GM13976 (cell line): ENCODE measurements at regions not wholly inside any gene's neighbourhood (a gene's known extent, or its start where the extent isn't known, plus 50 kb on each side); places are given as distances from the start of the nearest gene placed in this dataset.

Experiments used
- DNase-seq: peaks from one replicate; pipeline ENCODE4 v3.0.0; 2012; ENCODE audit warnings: low spot score
- in situ Hi-C: fragments of 300-500 bp; cut with MboI; formaldehyde crosslinking; loops from one replicate; pipeline ENCODE4 v1.12.0; 2022; ENCODE audit warnings: low sequenced_read_pairs, mixed read lengths, inconsistent platforms; ENCODE audit not compliant: unreplicated experiment
- TF ChIP-seq, protein P1 (sequence below): IDR thresholded peaks from 2 replicates; pipeline ENCODE4 v1.5.1; 2012; ENCODE audit warnings: borderline replicate concordance, mild to moderate bottlenecking; ENCODE audit not compliant: insufficient read depth; ENCODE audit errors: extremely low read depth, missing control alignments, control extremely low read depth

DNA sequence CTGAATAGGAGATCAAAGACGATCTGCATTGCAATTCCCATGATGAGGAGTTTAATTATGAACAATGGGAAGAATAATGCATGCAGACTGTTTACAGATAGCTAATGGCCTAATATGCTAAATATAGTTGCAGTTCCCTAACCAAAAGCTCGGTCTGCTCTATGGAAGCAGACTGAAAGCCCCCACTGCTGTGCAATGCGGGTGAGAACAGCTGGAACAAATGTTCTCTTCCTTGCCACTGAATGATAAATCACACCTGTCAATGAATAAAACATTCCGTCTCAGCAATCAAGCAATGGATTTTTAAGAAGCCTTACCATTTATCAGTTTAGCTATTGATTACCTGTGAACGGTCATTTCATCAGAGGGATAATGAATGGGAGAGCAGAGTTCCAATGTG, 704.5 kb upstream of the RAB6C start:
- in situ Hi-C loops, result no loop called here
- TF ChIP-seq, protein P1, sequence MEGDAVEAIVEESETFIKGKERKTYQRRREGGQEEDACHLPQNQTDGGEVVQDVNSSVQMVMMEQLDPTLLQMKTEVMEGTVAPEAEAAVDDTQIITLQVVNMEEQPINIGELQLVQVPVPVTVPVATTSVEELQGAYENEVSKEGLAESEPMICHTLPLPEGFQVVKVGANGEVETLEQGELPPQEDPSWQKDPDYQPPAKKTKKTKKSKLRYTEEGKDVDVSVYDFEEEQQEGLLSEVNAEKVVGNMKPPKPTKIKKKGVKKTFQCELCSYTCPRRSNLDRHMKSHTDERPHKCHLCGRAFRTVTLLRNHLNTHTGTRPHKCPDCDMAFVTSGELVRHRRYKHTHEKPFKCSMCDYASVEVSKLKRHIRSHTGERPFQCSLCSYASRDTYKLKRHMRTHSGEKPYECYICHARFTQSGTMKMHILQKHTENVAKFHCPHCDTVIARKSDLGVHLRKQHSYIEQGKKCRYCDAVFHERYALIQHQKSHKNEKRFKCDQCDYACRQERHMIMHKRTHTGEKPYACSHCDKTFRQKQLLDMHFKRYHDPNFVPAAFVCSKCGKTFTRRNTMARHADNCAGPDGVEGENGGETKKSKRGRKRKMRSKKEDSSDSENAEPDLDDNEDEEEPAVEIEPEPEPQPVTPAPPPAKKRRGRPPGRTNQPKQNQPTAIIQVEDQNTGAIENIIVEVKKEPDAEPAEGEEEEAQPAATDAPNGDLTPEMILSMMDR, result no peak
- no peak for DNase-seq

DNA sequence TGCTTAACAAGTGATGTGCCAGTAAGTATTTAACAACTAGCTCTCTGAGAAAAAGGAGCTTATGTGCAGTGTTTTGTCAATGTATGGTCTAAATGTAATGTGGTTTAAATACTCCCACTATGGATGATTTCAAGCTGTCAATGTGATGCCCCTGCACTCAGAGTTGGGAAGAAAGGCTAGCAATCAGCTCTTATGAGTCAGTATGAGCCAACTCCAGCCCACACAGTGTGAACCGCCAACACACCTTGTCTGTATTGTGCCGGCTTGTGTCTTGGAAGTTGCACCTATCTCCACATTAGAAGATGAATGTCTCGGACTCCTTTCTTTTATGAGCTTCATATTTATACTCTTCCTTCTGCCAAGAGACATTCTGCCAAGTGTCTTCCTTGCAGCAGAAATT, 703.8 kb upstream of the RAB6C start:
- TF ChIP-seq, protein P1, result no peak
- in situ Hi-C loops, result no loop called here

DNA sequence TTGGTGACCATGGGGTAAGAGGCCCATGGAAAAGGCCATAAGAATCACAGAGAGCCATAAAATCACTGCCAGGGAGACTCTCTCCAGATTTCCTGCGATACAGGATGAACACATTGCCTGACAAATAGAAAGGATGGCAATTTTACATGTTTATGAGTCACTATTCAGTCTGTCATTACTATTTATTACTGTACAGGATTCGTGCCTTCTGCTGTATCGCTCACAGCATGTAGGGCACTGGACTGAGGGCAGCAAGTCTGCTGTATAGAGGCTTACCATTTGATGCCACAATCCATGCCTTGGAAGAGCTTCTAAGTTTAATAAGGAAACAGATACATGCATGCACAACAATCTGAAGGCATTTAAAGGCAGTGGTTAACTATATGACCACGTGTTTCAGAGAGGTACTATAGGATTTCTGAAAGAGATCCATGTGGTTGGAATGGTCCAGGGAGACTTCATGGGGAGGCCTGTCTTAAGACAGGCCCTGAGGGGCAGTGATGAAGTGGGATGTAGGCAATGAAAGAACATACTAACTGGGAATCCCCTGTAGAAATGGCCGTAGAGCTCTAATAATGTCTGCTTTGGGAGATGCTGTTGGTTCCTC, 702.4 kb upstream of the RAB6C start:
- in situ Hi-C loops, result no loop called here
- TF ChIP-seq, protein P1, result no peak
- DNase-seq, result no peak

More for the DNA sequence above, 703.8 kb upstream of the RAB6C start:
- no peak for DNase-seq

DNA sequence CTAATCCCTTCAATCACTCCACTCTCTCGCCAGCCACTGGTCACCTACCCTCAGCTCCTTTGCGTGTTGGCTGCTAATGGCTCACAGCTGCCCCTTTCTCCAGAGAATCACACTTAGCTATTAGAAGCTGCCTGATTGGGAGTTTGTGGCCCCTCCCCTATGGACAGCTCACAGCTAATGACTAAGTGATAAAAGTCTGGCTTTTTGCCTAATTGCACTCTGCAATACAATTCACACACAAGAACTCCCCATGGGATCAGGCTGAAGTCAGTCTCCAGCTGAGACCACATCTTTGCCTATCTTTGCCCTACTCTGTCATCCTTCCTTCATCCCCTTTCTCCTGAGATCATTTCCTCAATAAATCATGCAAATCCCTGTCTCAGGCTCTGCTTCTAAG, 701.9 kb upstream of the RAB6C start:
- DNase-seq, result no peak
- TF ChIP-seq, protein P1, result no peak

DNA sequence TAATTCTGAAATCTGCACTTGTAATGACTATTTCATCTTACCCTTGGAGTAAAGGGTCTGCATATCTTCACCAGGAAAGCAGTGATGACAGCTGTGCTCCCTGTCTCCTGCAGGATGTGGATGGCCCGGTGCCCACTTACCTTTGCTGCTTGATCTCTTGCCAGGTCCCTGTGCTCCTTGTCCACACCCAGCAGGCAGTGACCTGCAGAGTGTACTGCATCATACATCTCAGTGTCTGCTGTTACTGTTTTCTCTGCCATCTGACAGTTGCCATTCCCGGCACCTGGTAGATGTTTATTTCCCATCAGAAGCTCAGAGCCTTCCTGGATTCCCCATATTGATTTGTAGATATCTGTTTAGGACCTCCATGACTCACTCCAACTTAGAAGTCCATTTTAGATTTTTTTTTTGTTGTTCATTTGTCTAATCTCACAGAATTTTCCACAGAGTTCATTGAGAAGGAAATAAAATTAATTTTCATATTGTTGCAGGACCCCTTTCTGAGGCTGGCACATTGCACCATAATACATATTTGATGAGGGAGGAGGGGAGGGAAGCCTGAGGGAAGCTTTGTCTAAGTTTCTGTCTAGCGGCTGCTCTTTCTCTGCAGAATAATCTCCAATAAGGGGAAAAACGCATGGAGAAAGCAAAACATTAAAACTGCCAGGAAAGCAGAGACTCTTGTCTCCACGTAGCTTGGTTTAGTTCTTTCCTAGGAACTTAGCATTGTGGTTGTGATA, 697.5 kb upstream of the RAB6C start:
- DNase-seq, result no peak
- in situ Hi-C loops, result no loop called here
- TF ChIP-seq, protein P1, result no peak

More for the DNA sequence above, 701.9 kb upstream of the RAB6C start:
- in situ Hi-C loops, result no loop called here

DNA sequence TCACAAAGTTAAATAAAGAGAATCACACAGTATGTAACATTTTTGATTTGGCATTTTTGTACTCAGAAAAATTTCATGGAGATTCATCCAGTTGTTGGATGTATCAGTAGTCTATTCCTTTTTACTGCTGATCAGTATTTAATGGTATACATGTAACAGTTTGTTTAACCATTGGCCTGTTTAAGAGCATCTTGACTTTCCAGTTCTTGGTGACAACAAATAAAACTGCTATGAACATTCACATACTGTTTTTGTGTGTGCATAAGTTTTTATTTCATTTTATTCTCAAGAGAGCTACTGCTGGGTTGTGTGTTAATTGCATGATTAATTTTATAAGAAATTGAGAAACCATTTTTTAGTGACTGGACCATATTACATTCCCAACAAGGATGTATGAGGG, 694.5 kb upstream of the RAB6C start:
- TF ChIP-seq, protein P1, result no peak
- in situ Hi-C loops, result no loop called here
- no peak for DNase-seq

DNA sequence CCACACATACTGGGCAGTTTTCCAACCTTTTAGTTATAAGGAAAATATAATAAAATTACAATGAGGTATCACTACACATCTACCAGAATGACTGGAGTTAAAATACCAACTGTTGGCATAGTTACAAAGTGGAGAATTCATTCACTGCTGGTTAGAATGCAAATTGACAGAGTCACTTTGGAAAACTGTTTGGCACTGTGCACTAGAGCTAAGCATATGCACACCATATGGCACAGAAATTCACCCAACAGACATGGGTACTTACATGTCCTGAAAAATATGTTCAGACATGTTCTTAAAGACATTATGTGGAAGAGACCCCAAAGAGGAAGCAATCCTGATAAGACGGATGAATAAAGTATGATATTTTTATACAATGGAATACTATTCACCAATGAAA, 686.1 kb upstream of the RAB6C start:
- TF ChIP-seq, protein P1, result no peak
- in situ Hi-C loops, result no loop called here
- DNase-seq, result no peak
